BE2C (cell line): ENCODE measurements at regions not wholly inside any gene's neighbourhood (a gene's known extent, or its start where the extent isn't known, plus 50 kb on each side); places are given as distances from the start of the nearest gene placed in this dataset.
"Not testable (repeated sequence)": the region's sequence is repeated elsewhere in the genome, so short reads cannot be mapped to it uniquely, and the experiment has no call there.

Experiments
- DNase-seq: peaks from one replicate; pipeline ENCODE4 v3.0.0-alpha.2; 2020
- H3K27me3 ChIP-seq: fragments of 250-450 bp; sonication (Bioruptor Pico); 2 replicates; pipeline ENCODE4 v1.5.1; 2020; ENCODE audit warnings: mild to moderate bottlenecking
- H3K36me3 ChIP-seq: fragments of 250-450 bp; sonication (Bioruptor Pico); 2 replicates; pipeline ENCODE4 v1.5.1; 2020; ENCODE audit warnings: mild to moderate bottlenecking
- H3K4me1 ChIP-seq: fragments of 250-450 bp; sonication (Bioruptor Pico); 2 replicates; pipeline ENCODE4 v1.5.1; 2020
- H3K4me3 ChIP-seq: 2 replicates; pipeline ENCODE4 v1.5.1; 2011; ENCODE audit warnings: low read depth, low read length
- H3K9me3 ChIP-seq: fragments of 250-450 bp; sonication (Bioruptor Pico); 2 replicates; pipeline ENCODE4 v1.5.1; 2020
- CTCF ChIP-seq: IDR thresholded peaks from 2 replicates; pipeline ENCODE4 v1.5.1; 2012; ENCODE audit warnings: mild to moderate bottlenecking, low read depth, low read length

GRCh38 chr14:45641541-45641940 lies 388.5 kb upstream of the MIS18BP1 start:
- Histone ChIP-seq H3K9me3 (no peaks in the 10 kb centered on the region), H3K27me3 (no peaks in the 10 kb centered on the region), H3K4me3 (no peak overlapping the region), H3K4me1 (no peaks in the 10 kb centered on the region), H3K36me3 (no peaks in the 10 kb centered on the region)
- no peak for TF ChIP-seq CTCF
- DNase-seq = no peak

- H3K4me1 ChIP-seq, DNase-seq, H3K9me3 ChIP-seq, H3K4me3 ChIP-seq, H3K36me3 ChIP-seq, H3K27me3 ChIP-seq: not testable (repeated sequence)
Observed at GRCh38 chr14:45634651-45635441, 381.8 kb upstream of the MIS18BP1 start.

- no peak for DNase-seq
- no peak for TF ChIP-seq CTCF
Observed at GRCh38 chr14:45633220-45633984, 380.4 kb upstream of the MIS18BP1 start.

DNA sequence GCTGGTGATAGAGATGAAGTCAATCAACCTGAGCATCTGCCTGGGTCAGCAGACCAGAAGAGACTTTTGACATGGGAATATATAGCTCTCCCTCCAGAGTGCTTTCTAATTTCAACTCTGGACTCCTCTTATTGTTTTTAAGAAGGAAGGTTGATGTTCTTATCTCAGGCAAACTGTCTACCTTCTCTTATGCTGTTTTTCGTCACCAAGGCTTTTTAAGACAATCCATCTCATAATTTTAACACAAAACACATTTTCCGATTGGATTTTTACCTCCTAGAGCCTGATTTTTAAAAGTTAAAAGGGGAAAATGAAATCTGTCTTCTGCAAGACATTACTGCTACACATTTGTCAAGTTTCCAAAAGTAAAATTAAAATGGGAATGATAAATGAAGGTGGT lies 368.7 kb upstream of the MIS18BP1 start:
- Histone ChIP-seq H3K36me3 (no peaks in the 10 kb centered on the region), H3K4me3 (no peak overlapping the region), H3K4me1 (no peaks in the 10 kb centered on the region), H3K9me3 (no peaks in the 10 kb centered on the region), H3K27me3 (no peaks in the 10 kb centered on the region)
- no peak for DNase-seq
- TF ChIP-seq CTCF = no peak

More at GRCh38 chr14:45633220-45633984, 380.4 kb upstream of the MIS18BP1 start:
- no peaks in the 10 kb centered on the region for H3K9me3 ChIP-seq
- no peaks in the 10 kb centered on the region for H3K4me1 ChIP-seq
- H3K36me3 ChIP-seq = no peaks in the 10 kb centered on the region
- H3K4me3 ChIP-seq = no peak overlapping the region
- H3K27me3 ChIP-seq = no peaks in the 10 kb centered on the region

GRCh38 chr14:45619831-45620230 lies 366.8 kb upstream of the MIS18BP1 start:
- DNase-seq = no peak
- Histone ChIP-seq H3K4me1 (no peaks in the 10 kb centered on the region), H3K4me3 (no peak overlapping the region), H3K36me3 (no peaks in the 10 kb centered on the region), H3K9me3 (no peaks in the 10 kb centered on the region), H3K27me3 (no peaks in the 10 kb centered on the region)
- no peak for TF ChIP-seq CTCF

DNA sequence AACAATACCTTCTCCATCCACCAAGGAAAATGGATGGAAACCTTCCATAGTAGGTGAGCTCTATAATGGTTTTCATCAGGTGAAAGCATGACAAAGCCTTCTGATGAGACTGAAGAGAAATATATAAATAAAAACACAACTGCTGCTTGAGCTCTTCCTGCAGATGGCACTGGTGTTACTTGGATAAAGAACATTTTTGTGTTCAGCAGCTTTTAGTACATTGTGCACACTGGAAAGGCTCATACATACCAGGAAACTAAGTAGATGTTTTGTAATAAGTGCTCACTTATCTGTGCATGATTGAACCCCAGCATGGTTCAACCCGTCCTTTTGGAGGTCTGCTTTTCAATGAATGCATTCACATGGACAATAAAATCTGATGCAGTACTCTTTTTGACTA lies 357.3 kb upstream of the MIS18BP1 start:
- H3K4me3 ChIP-seq = no peak overlapping the region
- H3K27me3 ChIP-seq = no peaks in the 10 kb centered on the region
- no peaks in the 10 kb centered on the region for H3K36me3 ChIP-seq
- no peak for DNase-seq
- no peaks in the 10 kb centered on the region for H3K4me1 ChIP-seq
- TF ChIP-seq CTCF = peak; percentile 28
- H3K9me3 ChIP-seq = no peaks in the 10 kb centered on the region
